ENCODE measurements at regions not wholly inside any gene's neighbourhood (a gene's known extent, or its start where the extent isn't known, plus 50 kb on each side); places are given as distances from the start of the nearest gene placed in this dataset.

DNA sequence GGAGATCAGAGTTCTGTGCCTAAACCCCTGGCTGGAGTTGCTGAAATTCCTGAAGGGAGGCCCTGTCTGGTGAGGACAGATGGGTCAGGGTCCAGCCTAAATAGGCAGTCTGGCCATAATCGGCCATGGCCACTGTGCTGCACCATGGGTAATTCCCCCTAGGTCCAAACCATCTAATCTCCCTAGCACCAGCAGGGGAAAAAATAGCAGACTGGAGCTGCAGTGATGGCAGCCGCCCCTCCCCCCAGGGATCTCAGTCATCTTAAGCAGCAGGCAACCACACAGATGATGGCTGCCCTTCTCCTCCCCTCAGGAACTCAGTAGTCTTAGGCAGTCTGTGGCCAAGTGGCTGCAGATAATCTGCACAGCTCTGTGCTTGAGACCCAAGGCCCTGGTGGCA, 68.4 kb upstream of the CD96 start:
- H3F3A ChIP-seq (replicated peaks; ENCODE audit: low read depth): no peaks in the 10 kb centered on the region
- H2AFZ ChIP-seq: peak overlapping the region; percentile 38
- peak; percentile 57; the same call in 2 of the 3 replicates for ATAC-seq
- H3K4me1 ChIP-seq (ENCODE audit: insufficient read depth): peaks cover 22% of the 10 kb centered on the region
- no peaks in the 10 kb centered on the region for H4K20me1 ChIP-seq (replicated peaks; ENCODE audit: insufficient read depth)
- Mint-ChIP-seq H3K9me3 (peaks cover 8% of the 10 kb centered on the region), H3K4me1 (peaks cover 28% of the 10 kb centered on the region), H3K4me3 (no peak overlapping the region), H3K27ac (no peak overlapping the region), H3K36me3 (ENCODE audit: low read depth) (peaks cover 15% of the 10 kb centered on the region; the same call in 2 of the 3 replicates), H3K27me3 (ENCODE audit: insufficient read depth, low read depth, poor library complexity) (peaks cover 3% of the 10 kb centered on the region)
- no peak overlapping the region for H3K4me3 ChIP-seq
- H3K27me3 ChIP-seq (ENCODE audit: insufficient read depth): no peaks in the 10 kb centered on the region
- no peaks in the 10 kb centered on the region for H3K36me3 ChIP-seq (ENCODE audit: insufficient read depth)
- H3K4me2 ChIP-seq: no peak overlapping the region
- TF ChIP-seq, protein P1, sequence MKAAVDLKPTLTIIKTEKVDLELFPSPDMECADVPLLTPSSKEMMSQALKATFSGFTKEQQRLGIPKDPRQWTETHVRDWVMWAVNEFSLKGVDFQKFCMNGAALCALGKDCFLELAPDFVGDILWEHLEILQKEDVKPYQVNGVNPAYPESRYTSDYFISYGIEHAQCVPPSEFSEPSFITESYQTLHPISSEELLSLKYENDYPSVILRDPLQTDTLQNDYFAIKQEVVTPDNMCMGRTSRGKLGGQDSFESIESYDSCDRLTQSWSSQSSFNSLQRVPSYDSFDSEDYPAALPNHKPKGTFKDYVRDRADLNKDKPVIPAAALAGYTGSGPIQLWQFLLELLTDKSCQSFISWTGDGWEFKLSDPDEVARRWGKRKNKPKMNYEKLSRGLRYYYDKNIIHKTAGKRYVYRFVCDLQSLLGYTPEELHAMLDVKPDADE (IDR thresholded peaks at IDR 0.05): no peak
- TF ChIP-seq CTCF (conservative IDR thresholded peaks at IDR 0.05; ENCODE audit: low read depth in 2 of 2): peak in 1 of 2 experiments; percentile 28; a peak in 2 of 4 replicates
- DNase-seq (ENCODE audit: low spot score): peak; percentile 52
- peaks cover 23% of the 10 kb centered on the region for H3K9me2 ChIP-seq (ENCODE audit: insufficient read depth)
- no peaks in the 10 kb centered on the region for H3K79me2 ChIP-seq (replicated peaks; ENCODE audit: insufficient read depth)
- H3K27ac ChIP-seq (ENCODE audit: low read depth): no peak overlapping the region

GRCh38 chr3:111476701-111477100, 65.3 kb upstream of the CD96 start:
- H3K4me1 ChIP-seq (ENCODE audit: insufficient read depth): peaks cover 19% of the 10 kb centered on the region
- no peak overlapping the region for H2AFZ ChIP-seq
- no peaks in the 10 kb centered on the region for H3F3A ChIP-seq (replicated peaks; ENCODE audit: low read depth)
- peaks cover 5% of the 10 kb centered on the region; the same call in 2 of the 3 replicates for H3K9me3 Mint-ChIP-seq
- no peaks in the 10 kb centered on the region for H3K27me3 ChIP-seq (ENCODE audit: insufficient read depth)
- no peak overlapping the region for H3K4me2 ChIP-seq
- H4K20me1 ChIP-seq (replicated peaks; ENCODE audit: insufficient read depth): no peaks in the 10 kb centered on the region
- H3K36me3 ChIP-seq (ENCODE audit: insufficient read depth): no peaks in the 10 kb centered on the region
- peaks cover 12% of the 10 kb centered on the region; the same call in 2 of the 3 replicates for H3K36me3 Mint-ChIP-seq (ENCODE audit: low read depth)
- H3K79me2 ChIP-seq (replicated peaks; ENCODE audit: insufficient read depth): no peaks in the 10 kb centered on the region
- peaks cover 25% of the 10 kb centered on the region for H3K4me1 Mint-ChIP-seq
- no peak overlapping the region; the same call in 1 of the 2 replicates for H3K27ac Mint-ChIP-seq
- H3K27me3 Mint-ChIP-seq (ENCODE audit: insufficient read depth, low read depth, poor library complexity): peaks cover 6% of the 10 kb centered on the region
- H3K9me2 ChIP-seq (ENCODE audit: insufficient read depth): peaks cover 28% of the 10 kb centered on the region
- no peak overlapping the region for H3K4me3 ChIP-seq
- H3K4me3 Mint-ChIP-seq: no peak overlapping the region
- DNase-seq (ENCODE audit: low spot score) (no peak), ATAC-seq (no peak)
- H3K27ac ChIP-seq (ENCODE audit: low read depth): no peak overlapping the region
- TF ChIP-seq NANOG (IDR thresholded peaks at IDR 0.05; ENCODE audit: borderline replicate concordance) (no peak), CREB1 (CRISPR knock-in tag; IDR thresholded peaks at IDR 0.05; ENCODE audit: low read depth) (no peak), EZH2phosphoT487 (IDR thresholded peaks at IDR 0.05; ENCODE audit: unreplicated experiment) (no peak), ZNF462 (CRISPR knock-in tag; IDR thresholded peaks at IDR 0.05) (no peak)
- TF ChIP-seq, protein P2, sequence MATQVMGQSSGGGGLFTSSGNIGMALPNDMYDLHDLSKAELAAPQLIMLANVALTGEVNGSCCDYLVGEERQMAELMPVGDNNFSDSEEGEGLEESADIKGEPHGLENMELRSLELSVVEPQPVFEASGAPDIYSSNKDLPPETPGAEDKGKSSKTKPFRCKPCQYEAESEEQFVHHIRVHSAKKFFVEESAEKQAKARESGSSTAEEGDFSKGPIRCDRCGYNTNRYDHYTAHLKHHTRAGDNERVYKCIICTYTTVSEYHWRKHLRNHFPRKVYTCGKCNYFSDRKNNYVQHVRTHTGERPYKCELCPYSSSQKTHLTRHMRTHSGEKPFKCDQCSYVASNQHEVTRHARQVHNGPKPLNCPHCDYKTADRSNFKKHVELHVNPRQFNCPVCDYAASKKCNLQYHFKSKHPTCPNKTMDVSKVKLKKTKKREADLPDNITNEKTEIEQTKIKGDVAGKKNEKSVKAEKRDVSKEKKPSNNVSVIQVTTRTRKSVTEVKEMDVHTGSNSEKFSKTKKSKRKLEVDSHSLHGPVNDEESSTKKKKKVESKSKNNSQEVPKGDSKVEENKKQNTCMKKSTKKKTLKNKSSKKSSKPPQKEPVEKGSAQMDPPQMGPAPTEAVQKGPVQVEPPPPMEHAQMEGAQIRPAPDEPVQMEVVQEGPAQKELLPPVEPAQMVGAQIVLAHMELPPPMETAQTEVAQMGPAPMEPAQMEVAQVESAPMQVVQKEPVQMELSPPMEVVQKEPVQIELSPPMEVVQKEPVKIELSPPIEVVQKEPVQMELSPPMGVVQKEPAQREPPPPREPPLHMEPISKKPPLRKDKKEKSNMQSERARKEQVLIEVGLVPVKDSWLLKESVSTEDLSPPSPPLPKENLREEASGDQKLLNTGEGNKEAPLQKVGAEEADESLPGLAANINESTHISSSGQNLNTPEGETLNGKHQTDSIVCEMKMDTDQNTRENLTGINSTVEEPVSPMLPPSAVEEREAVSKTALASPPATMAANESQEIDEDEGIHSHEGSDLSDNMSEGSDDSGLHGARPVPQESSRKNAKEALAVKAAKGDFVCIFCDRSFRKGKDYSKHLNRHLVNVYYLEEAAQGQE (IDR thresholded peaks at IDR 0.05; ENCODE audit: unreplicated experiment): no peak
- TF ChIP-seq, protein P1 (IDR thresholded peaks at IDR 0.05): no peak
